Activated CD8-positive, alpha-beta T cell treated with anti-CD3 and anti-CD28 coated beads for 36 hours (primary cell): ENCODE measurements at regions not wholly inside any gene's neighbourhood (a gene's known extent, or its start where the extent isn't known, plus 50 kb on each side); places are given as distances from the start of the nearest gene placed in this dataset.

ENCODE experiments used
- ATAC-seq: fragments of 200-7000 bp; cut with Tn5 transposase; one replicate; pipeline ENCODE4 v1.10.0; 2021; ENCODE audit warnings: mild to moderate bottlenecking, moderate library complexity
- CTCF ChIA-PET: fragments of 350-600 bp; sonication (Branson Sonifier 250); formaldehyde crosslinking; loops from one replicate; lab custom pipeline; 2021; ENCODE audit warnings: antibody characterized with exemption; lab: Charles Lee
- POLR2A ChIA-PET: fragments of 350-600 bp; sonication (Branson Sonifier 250); formaldehyde crosslinking; loops from one replicate; lab custom pipeline; 2021; ENCODE audit warnings: antibody characterized with exemption; lab: Charles Lee
- DNase-seq: peaks from one replicate; pipeline ENCODE4 v3.0.0-alpha.2; 2020
- H3K27ac Mint-ChIP-seq: one replicate; pipeline ENCODE4 v1.8.0; 2021; ENCODE audit warnings: mild to moderate bottlenecking, mixed read lengths
- H3K27me3 Mint-ChIP-seq: one replicate; pipeline ENCODE4 v1.8.0; 2021; ENCODE audit warnings: mixed read lengths
- H3K36me3 Mint-ChIP-seq: one replicate; pipeline ENCODE4 v1.8.0; 2021; ENCODE audit warnings: low read depth, mixed read lengths
- H3K4me1 Mint-ChIP-seq: one replicate; pipeline ENCODE4 v1.8.0; 2021; ENCODE audit warnings: low read depth, mixed read lengths
- H3K4me3 Mint-ChIP-seq: one replicate; pipeline ENCODE4 v1.8.0; 2021; ENCODE audit warnings: mild to moderate bottlenecking, moderate library complexity, mixed read lengths
- H3K9me3 Mint-ChIP-seq: one replicate; pipeline ENCODE4 v1.8.0; 2021; ENCODE audit warnings: mixed read lengths
- CTCF ChIP-seq: fragments of 200-600 bp; IDR thresholded peaks from one replicate; pipeline ENCODE4 v1.8.0; 2022; ENCODE audit warnings: antibody characterized with exemption, mild to moderate bottlenecking
- intact Hi-C: fragments of 100-400 bp; cut with micrococcal nuclease; formaldehyde crosslinking; loops from one replicate; pipeline ENCODE4 v1.10.0; 2022

- intact Hi-C loops: no loop called here
Measured at GRCh38 chr3:29064085-29064484, 216.8 kb upstream of the RBMS3 start.

GRCh38 chr3:29065211-29065785 lies 215.6 kb upstream of the RBMS3 start:
- Mint-ChIP-seq H3K27me3 (no peaks in the 10 kb centered on the region), H3K36me3 (no peaks in the 10 kb centered on the region), H3K4me3 (no peak overlapping the region), H3K27ac (no peak overlapping the region), H3K9me3 (peaks cover 6% of the 10 kb centered on the region), H3K4me1 (no peaks in the 10 kb centered on the region)
- no peak for TF ChIP-seq CTCF
- CTCF ChIA-PET: no interaction called here
- intact Hi-C loops: no loop called here
- POLR2A ChIA-PET: no interaction called here
- no peak for DNase-seq
- ATAC-seq: no peak

More at GRCh38 chr3:29064085-29064484, 216.8 kb upstream of the RBMS3 start:
- Mint-ChIP-seq H3K36me3 (peaks cover 2% of the 10 kb centered on the region), H3K4me1 (no peaks in the 10 kb centered on the region), H3K4me3 (no peak overlapping the region), H3K9me3 (peaks cover 12% of the 10 kb centered on the region), H3K27ac (no peak overlapping the region), H3K27me3 (no peaks in the 10 kb centered on the region)
- ChIA-PET CTCF (interaction anchor here (1.1 kb wide), 1 partner anchor 14 kb away, joined by 3 read pairs; no protein-coding TSS in a partner anchor), POLR2A (no interaction called here)
- DNase-seq (no peak), ATAC-seq (no peak)
- TF ChIP-seq CTCF: no peak

- no peak overlapping the region for H3K27ac Mint-ChIP-seq
- H3K4me1 Mint-ChIP-seq: no peaks in the 10 kb centered on the region
- peaks cover 2% of the 10 kb centered on the region for H3K9me3 Mint-ChIP-seq
- H3K36me3 Mint-ChIP-seq: no peaks in the 10 kb centered on the region
- DNase-seq (no peak), ATAC-seq (no peak)
- intact Hi-C loops: no loop called here
- no peaks in the 10 kb centered on the region for H3K27me3 Mint-ChIP-seq
- H3K4me3 Mint-ChIP-seq: no peak overlapping the region
- CTCF ChIA-PET: no interaction called here
- TF ChIP-seq CTCF: no peak
- POLR2A ChIA-PET: no interaction called here
Measured at GRCh38 chr3:29067007-29067406, 213.9 kb upstream of the RBMS3 start.

GRCh38 chr3:29070959-29071634 lies 209.8 kb upstream of the RBMS3 start:
- intact Hi-C loops: no loop called here
- Mint-ChIP-seq H3K9me3 (peaks cover 2% of the 10 kb centered on the region), H3K27me3 (no peaks in the 10 kb centered on the region), H3K4me3 (no peak overlapping the region), H3K27ac (no peak overlapping the region), H3K4me1 (no peaks in the 10 kb centered on the region), H3K36me3 (no peaks in the 10 kb centered on the region)
- DNase-seq (no peak), ATAC-seq (no peak)
- ChIA-PET CTCF (interaction anchor here (0.9 kb wide), 1 partner anchor 14 kb away, joined by 3 read pairs; no protein-coding TSS in a partner anchor), POLR2A (no interaction called here)
- TF ChIP-seq CTCF: no peak

GRCh38 chr3:29072611-29073010 lies 208.3 kb upstream of the RBMS3 start:
- DNase-seq (no peak), ATAC-seq (no peak)
- Mint-ChIP-seq H3K27me3 (no peaks in the 10 kb centered on the region), H3K4me1 (no peaks in the 10 kb centered on the region), H3K4me3 (no peak overlapping the region), H3K9me3 (peaks cover 2% of the 10 kb centered on the region), H3K36me3 (no peaks in the 10 kb centered on the region), H3K27ac (no peak overlapping the region)
- no peak for TF ChIP-seq CTCF
- ChIA-PET CTCF (no interaction called here), POLR2A (no interaction called here)
- intact Hi-C loops: no loop called here
